ENCODE measurements at regions not wholly inside any gene's neighbourhood (a gene's known extent, or its start where the extent isn't known, plus 50 kb on each side); places are given as distances from the start of the nearest gene placed in this dataset.

DNA sequence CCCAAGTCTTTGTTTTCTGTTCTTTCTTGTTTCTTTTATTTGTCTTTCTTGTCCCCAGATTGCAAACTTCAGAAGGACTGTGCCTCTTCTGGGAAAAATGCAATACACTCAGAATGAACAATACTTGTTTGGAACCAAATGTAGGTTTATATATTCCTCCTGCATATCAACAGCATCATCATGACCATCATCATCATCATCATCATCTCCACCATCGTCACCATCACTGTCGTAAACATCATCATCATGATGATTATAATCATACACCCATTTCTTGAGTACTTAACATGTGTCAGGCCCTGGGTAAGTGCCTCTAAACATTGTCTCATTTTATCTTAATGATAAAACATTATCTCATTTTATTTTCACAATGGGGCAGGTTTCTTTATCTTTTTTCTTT, 476.8 kb downstream of the CCSER2 start:
- no peak overlapping the region for H3K27ac ChIP-seq
- H3K36me3 ChIP-seq (ENCODE audit: insufficient read depth), result no peaks in the 10 kb centered on the region
- no peak overlapping the region for H3K9ac ChIP-seq
- TF ChIP-seq, protein P1, sequence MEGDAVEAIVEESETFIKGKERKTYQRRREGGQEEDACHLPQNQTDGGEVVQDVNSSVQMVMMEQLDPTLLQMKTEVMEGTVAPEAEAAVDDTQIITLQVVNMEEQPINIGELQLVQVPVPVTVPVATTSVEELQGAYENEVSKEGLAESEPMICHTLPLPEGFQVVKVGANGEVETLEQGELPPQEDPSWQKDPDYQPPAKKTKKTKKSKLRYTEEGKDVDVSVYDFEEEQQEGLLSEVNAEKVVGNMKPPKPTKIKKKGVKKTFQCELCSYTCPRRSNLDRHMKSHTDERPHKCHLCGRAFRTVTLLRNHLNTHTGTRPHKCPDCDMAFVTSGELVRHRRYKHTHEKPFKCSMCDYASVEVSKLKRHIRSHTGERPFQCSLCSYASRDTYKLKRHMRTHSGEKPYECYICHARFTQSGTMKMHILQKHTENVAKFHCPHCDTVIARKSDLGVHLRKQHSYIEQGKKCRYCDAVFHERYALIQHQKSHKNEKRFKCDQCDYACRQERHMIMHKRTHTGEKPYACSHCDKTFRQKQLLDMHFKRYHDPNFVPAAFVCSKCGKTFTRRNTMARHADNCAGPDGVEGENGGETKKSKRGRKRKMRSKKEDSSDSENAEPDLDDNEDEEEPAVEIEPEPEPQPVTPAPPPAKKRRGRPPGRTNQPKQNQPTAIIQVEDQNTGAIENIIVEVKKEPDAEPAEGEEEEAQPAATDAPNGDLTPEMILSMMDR (conservative IDR thresholded peaks at IDR 0.05; ENCODE audit: low read depth, low read length), result no peak
- no peaks in the 10 kb centered on the region for H4K20me1 ChIP-seq (ENCODE audit: insufficient read depth)
- H3K4me1 ChIP-seq (ENCODE audit: low read depth, poor library complexity, severe bottlenecking), result no peaks in the 10 kb centered on the region
- no peak overlapping the region for H3K4me2 ChIP-seq
- H3K79me2 ChIP-seq (ENCODE audit: insufficient read depth, low read depth), result no peaks in the 10 kb centered on the region
- no peak overlapping the region for H2AFZ ChIP-seq (ENCODE audit: low read depth)
- H3K4me3 ChIP-seq (IDR thresholded peaks at IDR 0.05; ENCODE audit: insufficient read depth, low read depth, low read length), result no peak overlapping the region
- no peaks in the 10 kb centered on the region for H3K27me3 ChIP-seq (ENCODE audit: insufficient read depth, low read depth)

DNA sequence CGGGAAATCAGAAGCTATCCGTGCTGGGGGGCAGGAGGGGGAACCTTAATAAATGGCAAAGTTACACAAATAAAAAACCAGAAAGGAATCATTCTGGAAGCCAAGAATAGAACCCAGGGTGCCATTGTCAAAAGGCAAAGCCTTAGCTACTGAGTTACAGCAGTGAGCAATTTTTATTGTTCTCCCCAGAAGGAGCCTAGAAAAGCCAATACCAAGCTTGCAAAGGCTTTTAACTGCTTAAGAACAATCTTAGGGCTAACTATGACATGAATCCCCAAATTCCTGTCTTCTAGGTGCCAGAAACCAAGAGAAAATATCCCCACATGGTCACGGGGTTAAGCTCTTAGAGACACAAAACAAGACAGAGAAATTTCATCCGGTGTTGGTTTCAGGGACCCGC, 482.7 kb downstream of the CCSER2 start:
- TF ChIP-seq, protein P1 (conservative IDR thresholded peaks at IDR 0.05; ENCODE audit: low read depth, low read length), result no peak
- H3K27me3 ChIP-seq (ENCODE audit: insufficient read depth, low read depth), result no peaks in the 10 kb centered on the region
- H3K36me3 ChIP-seq (ENCODE audit: insufficient read depth), result no peaks in the 10 kb centered on the region
- H3K4me1 ChIP-seq (ENCODE audit: low read depth, poor library complexity, severe bottlenecking), result no peaks in the 10 kb centered on the region
- no peak overlapping the region for H3K4me2 ChIP-seq
- H3K4me3 ChIP-seq (IDR thresholded peaks at IDR 0.05; ENCODE audit: insufficient read depth, low read depth, low read length), result no peak overlapping the region
- H2AFZ ChIP-seq (ENCODE audit: low read depth), result no peak overlapping the region
- no peaks in the 10 kb centered on the region for H4K20me1 ChIP-seq (ENCODE audit: insufficient read depth)
- no peak overlapping the region for H3K27ac ChIP-seq
- H3K9ac ChIP-seq, result no peak overlapping the region
- no peaks in the 10 kb centered on the region for H3K79me2 ChIP-seq (ENCODE audit: insufficient read depth, low read depth)

DNA sequence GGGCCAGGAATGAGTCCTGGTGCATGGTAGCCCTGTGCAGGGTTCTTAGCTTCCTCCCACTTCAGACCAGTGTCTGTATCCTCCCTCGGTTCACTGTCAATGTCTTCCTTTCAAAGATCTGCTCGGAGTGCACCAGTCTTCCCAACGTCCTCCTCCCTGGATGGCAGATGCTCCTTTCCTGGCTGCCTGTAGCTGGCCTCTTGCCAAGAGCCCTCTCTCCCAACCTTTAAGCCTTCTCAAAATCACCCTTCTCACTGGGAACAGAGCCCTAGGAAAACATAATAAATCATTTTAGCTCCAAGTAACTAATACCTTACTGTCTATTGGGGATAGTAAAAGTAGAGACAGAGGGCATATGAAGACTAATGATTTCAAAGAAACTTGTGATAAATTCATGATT, 490.6 kb downstream of the CCSER2 start:
- TF ChIP-seq, protein P1 (conservative IDR thresholded peaks at IDR 0.05; ENCODE audit: low read depth, low read length), result no peak
- Histone ChIP-seq H3K4me2 (no peak overlapping the region), H3K9ac (no peak overlapping the region), H3K27ac (no peak overlapping the region), H3K4me3 (IDR thresholded peaks at IDR 0.05; ENCODE audit: insufficient read depth, low read depth, low read length) (no peak overlapping the region), H3K4me1 (ENCODE audit: low read depth, poor library complexity, severe bottlenecking) (no peaks in the 10 kb centered on the region), H3K36me3 (ENCODE audit: insufficient read depth) (no peaks in the 10 kb centered on the region), H2AFZ (ENCODE audit: low read depth) (no peak overlapping the region), H3K79me2 (ENCODE audit: insufficient read depth, low read depth) (no peaks in the 10 kb centered on the region), H3K27me3 (ENCODE audit: insufficient read depth, low read depth) (no peaks in the 10 kb centered on the region), H4K20me1 (ENCODE audit: insufficient read depth) (no peaks in the 10 kb centered on the region)

DNA sequence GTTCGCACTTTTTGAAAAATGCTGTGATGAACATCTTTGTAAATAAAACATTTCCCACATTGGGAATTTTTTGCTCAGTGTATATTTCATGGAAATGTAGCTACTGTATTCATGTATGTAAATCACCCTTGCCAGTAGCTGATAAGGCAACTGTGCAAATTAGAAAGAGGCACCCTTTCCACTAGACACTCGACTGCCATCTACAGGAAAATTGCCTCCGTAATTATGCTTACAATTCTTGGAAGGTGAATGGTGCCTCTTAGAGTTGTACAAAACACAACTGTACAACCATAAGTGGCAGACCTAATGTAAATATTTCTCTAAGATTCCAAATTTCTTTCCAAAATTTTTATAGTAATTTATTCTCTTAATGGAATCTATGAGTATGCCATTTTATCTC, 491.7 kb downstream of the CCSER2 start:
- Histone ChIP-seq H3K36me3 (ENCODE audit: insufficient read depth) (no peaks in the 10 kb centered on the region), H3K27me3 (ENCODE audit: insufficient read depth, low read depth) (no peaks in the 10 kb centered on the region)

More for the DNA sequence above, 491.7 kb downstream of the CCSER2 start:
- H3K27ac ChIP-seq, result no peak overlapping the region
- no peaks in the 10 kb centered on the region for H4K20me1 ChIP-seq (ENCODE audit: insufficient read depth)
- H3K4me1 ChIP-seq (ENCODE audit: low read depth, poor library complexity, severe bottlenecking), result no peaks in the 10 kb centered on the region
- H3K9ac ChIP-seq, result no peak overlapping the region
- no peaks in the 10 kb centered on the region for H3K79me2 ChIP-seq (ENCODE audit: insufficient read depth, low read depth)
- H3K4me3 ChIP-seq (IDR thresholded peaks at IDR 0.05; ENCODE audit: insufficient read depth, low read depth, low read length), result no peak overlapping the region
- no peak overlapping the region for H2AFZ ChIP-seq (ENCODE audit: low read depth)
- TF ChIP-seq, protein P1 (conservative IDR thresholded peaks at IDR 0.05; ENCODE audit: low read depth, low read length), result no peak
- H3K4me2 ChIP-seq, result no peak overlapping the region

Data from KMS-11 (cell line).